ENCODE measurements at regions not wholly inside any gene's neighbourhood (a gene's known extent, or its start where the extent isn't known, plus 50 kb on each side); places are given as distances from the start of the nearest gene placed in this dataset.

DNA sequence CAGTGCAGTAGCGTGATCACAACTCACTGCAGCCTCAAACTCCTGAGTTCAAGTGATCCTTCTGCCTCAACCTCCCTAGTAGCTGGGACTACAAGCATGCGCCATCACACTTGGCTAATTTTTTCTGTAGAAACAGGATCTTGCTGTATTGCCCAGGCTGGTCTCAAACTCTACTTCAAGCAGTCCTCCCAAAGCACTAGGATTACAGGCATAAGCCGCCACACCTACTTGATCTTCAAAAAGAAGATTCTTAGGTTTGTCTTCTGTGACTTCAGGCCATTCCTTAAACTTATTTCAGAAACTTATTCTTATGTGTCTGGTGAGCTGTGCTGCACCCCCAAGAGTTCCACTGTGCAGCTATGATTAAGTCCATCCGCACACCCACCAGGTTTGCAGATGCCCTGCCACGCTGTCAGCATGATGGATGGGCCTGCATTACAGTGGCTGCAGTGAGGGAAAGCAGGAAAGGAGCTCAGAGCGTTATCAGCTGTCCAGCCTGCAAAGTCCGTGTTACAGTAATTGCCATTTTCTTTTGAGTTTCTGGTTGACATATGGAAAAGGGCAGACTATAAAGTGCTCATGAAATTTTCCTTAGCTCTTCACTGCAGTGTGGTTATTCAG lies 146.6 kb downstream of the AASDH start:
- ATAC-seq = no peak

DNA sequence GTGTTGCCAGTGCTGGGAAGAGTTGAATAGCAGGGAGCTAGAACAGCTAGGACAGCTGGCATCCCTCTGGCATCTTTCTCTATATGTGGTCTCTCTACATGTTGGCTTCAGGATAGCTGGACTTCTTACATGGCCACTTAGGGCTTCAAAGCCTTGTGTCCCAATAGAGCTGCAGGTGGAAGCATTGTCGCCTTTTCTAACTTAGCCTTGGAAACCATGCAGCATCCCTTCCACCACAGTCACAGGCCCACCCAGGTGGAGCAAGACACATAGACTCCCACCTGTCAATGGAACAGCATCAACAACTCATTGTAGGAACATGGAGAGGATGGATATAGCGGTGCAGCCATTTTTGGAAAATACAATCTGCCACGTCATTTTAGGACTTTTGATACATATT lies 149.0 kb downstream of the AASDH start:
- no peak for ATAC-seq

DNA sequence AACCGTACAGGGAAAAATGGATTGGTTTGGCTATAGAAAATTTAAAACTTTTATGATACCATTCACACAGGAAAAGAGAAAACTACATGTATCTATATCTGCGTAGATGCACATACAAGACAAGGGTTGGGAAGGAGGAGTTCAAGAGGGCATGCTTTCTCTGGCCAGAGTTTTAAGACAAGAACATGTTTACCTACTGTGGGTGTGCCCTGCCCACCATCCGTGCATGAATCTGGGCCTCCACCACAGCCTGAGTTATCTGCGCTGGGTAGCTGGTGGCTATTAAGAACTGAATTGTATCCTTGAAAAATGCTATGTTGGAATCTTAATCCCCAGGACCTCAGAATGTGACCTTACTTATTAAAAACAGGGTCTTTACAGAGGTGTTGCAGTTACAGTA lies 151.6 kb downstream of the AASDH start:
- ATAC-seq = no peak

DNA sequence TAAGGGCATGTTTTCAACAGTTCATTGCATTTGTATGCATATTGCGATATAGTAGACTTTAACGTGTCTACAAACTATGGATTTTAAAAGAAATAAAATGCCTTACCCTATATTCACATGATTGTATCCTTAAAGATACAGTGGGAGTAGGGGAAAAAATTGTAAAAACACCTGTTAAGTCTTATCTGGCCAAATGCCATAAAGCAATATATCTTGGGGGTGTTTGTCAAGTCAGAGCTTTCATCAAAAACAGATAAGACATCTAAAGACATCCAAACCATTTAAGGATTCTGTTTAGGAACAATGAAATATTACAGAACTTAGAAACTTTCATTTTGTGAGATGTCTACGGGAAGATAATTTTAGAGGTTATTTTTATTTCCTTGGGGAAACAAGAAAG lies 152.3 kb downstream of the AASDH start:
- no peak for ATAC-seq

DNA sequence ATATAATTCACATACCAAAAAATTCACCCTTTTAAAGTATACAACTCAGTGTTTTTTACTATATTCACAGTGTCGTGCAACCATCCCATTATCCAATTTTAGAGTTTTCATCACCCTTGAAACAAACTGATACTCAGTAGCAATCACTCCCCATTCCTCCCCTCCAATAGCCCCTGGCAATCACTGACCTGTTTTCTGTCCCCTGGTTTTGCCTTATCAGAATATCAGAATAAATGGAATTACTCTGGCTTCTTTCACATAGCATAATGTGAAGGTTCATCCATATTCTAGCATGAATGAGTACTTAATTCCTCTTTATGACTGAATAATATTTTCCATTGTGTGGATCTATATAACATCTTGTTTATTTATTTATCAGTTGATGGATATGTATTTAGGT lies 153.2 kb downstream of the AASDH start:
- no peak for ATAC-seq

DNA sequence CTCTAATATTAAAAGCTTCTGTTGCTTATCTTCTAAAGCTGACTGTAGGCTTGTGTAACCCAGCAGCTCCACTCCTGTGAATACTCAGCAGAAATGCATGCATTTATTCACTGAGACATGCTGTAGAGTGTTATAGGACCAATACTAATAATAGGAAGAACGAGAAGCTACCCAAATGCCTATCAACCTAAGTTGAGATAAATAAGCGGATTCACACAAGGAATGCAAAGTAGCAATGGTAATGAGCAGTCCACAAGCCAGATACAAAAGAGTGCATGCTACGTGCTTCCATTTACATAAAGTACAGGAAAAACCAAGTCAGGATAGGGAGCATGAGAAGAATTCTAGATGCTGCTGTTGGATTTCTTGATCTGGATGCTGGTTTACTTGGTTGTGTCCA lies 155.9 kb downstream of the AASDH start:
- ATAC-seq = no peak

DNA sequence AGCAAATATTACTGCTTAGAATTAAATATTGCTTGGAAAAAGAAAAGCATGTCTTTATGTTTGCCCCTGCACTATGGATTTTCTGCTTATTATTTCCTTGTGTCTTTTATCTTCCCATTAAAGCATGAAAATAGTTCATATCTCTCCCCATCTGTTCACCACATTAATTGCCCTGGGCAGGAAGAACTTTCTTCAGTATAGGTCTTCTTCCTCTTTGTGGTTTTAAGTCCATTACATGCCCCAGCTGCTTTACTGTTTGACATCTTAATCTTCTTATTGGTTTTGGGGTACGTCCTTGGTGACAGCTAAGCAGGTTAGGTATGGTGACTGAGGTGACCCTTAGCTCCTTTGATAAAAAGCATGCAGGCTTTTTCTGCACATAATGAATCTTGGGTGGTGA lies 157.3 kb downstream of the AASDH start:
- no peak for ATAC-seq

DNA sequence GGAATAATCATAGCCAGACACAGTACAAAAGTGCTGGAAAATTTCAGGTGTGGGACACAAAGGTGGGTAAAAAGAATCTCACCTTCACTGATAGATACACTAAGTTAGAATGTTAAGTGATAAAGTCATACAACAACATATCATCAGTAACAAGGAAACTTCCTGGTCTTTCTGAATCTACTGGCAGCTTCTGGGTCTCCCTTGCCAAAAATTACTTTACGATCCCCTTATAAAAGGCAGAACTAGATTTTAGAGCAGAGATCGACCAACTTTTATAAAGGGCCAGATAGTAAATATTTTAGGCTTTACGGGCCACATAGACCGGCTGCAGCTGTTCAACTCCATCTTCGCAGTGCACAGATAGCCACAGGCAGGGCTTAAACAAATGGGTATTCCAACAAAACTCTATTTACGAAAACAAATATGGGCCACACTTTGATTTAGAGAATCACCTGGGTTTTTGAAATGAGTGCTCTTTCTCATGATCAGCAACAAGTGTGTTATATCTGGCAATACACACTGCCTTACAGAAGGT lies 159.9 kb downstream of the AASDH start:
- no peak for ATAC-seq

DNA sequence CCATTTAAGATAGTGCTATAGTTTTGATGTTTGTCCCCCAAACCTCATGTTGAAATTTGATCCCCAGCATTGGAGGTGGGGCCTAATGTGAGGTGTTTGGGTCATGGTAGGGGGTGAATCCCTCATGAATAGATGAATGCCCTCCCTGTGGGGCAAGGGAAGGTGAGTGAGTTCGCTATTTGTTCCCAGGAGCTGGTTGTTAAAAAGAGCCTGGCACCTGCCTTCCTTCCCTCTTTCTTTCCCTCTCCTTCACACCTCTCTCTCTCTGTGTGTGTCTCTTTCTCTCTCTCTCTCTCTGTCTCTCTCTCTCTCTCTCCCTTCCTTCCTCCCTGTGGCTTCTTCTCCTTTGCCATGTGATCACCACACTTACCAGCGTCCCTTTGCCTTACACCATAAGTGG lies 160.7 kb downstream of the AASDH start:
- ATAC-seq = no peak

DNA sequence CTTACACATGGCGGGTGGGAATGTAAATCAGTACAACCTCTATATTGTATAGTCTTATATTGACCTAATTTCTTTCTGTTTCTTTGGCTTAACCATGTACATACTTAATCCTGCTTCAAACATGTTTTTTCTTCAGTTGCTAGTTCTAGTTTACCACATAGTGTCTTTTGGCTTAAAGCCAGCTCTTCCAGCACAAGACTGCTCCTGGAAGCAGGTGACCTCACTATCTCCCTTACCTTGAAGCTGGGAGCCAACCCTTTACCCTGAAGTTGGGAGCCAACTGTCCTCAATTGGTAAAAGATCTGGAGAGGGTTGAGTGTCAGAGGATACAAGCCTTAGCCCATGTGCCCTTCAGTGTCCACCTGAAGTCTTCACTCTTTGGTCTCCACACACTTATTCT lies 162.7 kb downstream of the AASDH start:
- no peak for ATAC-seq

DNA sequence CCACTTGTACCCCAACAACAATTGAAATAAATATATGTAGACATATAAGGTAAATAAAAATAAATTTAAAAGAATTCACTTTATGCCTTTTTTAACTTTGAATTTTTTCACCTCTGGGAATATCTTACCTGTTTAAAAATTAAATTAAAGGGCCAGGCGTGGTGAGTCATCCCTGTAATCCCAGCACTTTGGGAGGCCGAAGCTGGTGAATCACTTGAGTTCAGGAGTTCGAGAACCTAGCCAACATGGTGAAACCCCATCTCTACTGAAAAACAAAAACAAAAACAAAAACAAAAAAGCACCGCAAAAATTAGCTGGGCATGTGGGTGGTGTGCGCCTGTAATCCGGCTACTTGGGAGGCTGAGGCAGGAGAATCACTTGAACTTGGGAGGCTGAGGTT lies 164.8 kb downstream of the AASDH start:
- no peak for ATAC-seq

DNA sequence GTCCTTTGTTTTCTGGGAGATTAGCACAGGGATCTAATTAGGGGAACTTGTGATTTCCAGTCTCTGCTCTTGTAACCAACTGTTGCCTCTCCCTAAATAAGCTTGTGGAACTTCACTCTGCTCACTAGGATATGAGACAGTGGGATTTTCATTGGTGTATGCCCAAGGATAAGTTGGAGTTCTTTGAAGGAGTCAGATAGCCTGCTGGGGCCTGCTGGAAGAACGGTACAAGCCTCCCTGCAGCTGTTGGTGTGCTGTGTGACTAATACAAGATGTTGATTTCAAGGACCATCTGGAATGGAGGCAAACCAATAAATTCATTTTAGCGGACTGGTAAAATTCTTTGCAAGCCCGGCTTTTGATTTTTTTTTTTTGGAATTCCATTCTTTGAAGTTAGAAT lies 167.0 kb downstream of the AASDH start:
- no peak for ATAC-seq

DNA sequence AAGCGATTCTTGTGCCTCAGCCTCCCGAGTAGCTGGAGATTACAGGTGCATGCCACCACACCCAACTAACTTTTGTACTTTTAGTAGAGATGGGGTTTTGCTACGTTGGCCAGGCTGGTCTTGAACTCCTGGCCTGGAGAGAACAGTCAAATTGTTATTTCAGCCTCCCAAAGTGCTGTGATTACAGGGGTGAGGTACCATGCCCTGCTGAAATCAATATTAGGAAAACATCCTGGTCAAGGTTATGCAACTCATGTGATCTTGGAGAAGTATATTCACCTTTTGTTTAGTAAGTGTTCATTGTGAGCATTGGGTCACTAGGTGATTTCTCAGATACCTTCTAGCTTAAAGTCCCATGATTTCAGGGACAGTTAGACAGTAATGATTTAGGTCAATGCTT lies 167.8 kb downstream of the AASDH start:
- ATAC-seq = no peak

DNA sequence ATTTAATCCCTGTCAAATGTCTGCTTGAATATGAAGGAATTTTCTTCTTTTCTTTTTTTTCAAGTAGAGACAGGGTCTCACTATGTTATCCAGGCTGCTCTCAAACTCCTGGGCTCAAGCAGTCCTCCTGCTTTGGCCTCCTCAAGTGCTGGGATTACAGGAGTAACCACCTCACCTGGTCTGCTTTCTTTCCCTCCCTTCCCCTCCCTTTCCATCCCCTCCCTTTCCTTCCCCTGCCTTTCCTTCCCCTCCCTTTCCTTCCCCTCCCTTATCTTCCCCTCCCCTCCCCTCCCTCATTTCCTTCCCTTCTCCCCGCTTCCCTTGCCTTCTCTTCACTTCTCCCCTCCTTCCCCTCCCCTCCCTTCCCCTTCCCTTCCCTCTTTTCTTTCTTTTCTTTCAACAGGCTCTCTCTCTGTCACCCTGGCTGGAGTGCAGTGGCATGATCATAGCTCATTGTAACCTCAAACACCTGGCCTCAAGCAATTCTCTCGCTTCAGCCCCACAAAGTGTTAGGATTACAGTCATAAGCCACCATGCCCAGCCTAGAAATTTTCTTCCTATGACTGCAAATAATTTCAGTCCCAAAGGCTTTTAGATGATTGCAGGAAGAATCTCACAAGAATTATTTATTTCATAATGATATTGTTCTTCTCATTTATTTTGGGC lies 168.9 kb downstream of the AASDH start:
- no peak for ATAC-seq

DNA sequence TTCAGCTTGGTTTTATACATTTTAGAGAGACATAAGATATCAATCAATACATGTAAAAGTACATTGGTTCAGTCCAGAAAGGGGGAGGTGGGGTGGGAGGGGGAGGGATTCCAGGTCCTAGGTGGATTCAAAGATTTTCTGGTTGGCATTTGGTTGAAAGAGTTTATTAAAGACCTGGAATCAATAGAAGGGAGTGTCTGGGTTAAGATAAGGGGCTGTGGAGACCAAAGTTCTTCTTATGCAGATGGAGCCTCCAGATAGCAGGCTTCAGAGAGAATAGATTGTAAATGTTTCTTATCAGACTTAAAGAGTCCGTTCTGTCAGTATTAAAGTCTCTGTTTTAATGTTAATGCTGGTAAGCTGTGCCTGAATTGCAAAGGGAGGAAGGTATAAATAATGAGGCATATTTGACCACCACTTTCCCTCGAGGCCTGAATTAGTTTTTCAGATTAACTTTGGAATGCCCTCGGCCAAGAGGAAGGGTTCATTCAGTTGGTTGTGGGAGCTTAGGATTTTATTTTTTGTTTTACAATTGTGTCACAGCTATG lies 169.9 kb downstream of the AASDH start:
- no peak for ATAC-seq

DNA sequence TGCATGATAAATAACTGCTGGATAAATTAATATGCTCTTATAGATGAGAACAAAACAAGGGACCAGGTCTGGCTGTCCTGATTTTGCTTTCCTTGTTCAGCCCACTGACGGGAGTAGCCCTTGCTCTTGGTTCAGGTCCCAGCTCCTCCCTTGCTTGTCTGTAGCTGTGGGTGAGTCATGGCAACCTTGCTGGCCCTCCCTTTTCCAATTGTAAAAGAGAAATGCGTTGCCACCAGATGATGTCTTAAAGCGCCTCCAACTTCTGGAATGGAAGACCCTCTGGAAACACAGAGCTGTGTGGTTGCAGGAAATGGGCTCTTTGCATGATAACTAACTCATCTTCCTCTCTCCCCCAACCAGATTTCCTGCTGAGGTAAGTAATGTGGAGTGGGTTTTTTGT lies 171.4 kb downstream of the AASDH start:
- ATAC-seq = no peak

DNA sequence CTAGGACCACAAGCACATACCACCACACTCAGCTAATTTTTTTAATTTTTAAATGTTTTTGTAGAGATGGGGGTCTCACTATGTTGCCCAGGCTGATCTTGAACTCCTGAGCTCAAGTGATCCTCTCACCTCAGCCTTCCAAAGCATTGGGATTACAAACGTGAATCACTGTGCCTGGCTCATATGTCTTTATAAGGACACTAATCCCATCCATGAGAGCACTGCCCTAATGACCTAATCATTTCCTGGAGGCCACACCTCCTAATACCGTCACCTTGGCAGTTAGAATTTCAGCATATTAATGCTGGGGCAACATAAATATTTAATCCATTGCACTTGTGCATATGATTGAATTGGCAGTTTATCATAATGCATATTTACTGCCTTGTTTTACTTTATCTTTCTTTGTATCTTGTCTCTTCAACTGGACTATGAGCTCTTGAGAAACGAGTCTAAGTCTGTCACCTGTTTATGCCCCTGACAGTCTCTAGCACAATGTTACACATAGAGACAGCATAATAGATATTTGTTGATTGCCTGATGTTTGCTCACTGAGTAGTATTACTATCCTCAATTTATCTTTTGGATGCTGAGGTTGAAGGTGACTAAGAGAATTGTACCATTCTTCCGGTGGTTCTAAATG lies 172.0 kb downstream of the AASDH start:
- no peak for ATAC-seq

DNA sequence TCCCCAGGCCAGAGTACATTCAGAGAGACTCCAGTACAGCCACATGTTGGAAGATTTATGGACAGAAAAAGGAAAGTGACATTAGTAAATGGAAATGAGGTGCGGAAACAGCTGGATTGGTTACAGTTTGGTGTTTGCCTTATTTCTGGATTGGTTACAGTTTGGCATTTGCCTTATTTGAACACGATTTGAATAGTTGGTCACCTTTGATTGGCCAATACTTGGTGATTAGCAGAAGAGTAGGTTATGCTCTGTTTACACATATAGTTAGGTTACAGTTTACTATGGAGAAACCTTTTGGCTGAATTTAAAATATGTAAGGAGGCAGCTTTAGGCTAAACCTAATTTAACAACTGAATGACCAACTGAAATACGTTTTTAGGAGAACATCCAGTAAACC lies 173.7 kb downstream of the AASDH start:
- no peak for ATAC-seq

DNA sequence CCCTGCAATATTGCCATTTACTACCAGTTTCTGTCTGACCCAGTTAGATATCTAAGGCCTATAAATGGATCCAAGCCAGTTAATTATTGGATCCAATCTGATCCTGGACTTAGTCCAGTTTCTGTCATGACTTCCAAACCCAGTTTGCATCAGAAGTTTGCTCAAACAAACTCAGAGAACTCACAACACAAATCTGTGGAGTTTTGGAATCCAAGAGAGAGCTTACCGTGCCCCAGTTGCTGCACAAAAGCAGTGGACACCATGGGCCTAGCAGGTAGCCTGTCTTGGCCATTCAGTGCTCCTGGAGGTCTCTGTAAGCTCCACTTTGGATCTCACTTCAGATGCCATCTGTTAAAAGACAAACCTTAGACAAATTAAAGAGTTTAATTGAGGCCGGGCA lies 174.5 kb downstream of the AASDH start:
- ATAC-seq = no peak

DNA sequence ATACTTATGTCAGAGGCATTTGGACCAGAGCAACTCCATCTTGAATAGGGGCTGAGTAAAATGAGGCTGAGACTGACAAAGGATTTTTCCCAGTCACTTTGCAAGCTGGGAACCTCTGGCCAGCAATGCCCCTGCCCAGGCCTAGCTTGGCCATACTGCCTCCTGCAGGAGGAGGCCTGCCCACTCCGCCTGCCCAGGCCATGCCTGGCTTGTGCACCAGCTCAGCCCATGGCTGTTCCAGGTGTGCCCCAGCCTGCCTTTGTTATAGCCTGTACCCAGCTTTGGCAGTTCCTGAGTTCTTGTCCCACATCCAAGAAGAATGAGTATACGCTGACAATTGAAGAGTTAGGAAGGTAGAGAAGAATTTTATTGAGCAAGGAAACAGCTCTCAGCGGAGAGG lies 176.1 kb downstream of the AASDH start:
- no peak for ATAC-seq

DNA sequence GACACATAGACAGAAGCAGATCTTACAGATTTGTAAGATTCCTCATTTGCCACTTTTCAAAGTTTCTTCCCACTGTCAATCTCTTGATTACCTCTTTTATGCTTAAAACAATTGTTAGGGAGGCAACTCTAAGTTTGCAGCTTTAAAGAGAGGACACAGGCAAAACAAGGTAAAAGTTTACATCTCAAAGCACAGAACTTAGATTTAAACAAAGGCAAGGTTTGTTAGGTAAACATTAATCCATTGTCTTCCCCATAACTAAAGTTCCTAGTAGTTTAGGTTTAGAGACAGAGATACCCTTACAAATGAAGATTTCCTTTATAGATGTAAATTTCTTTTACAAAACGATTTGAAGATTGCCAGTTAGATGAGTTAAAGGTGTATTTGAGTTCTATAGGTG lies 176.9 kb downstream of the AASDH start:
- ATAC-seq = no peak

DNA sequence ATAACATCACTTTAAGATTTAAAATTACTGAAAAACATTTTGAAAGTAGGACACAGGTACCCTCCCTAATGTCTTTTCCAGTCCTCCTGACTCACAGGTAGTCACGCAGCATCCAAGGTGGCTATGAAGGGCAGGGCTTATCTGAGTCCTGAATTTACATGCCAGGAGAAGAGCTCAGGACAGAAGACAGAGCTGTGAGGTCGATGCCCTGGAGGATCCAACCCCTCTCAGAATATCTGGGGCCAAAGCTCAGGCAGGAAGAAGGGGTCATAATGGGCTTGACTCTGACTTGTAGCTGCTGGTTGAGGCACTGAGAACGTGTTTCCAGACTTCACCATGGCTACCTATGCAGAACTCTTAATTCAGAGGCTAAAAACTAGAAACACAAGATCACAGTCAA lies 177.5 kb downstream of the AASDH start:
- no peak for ATAC-seq

DNA sequence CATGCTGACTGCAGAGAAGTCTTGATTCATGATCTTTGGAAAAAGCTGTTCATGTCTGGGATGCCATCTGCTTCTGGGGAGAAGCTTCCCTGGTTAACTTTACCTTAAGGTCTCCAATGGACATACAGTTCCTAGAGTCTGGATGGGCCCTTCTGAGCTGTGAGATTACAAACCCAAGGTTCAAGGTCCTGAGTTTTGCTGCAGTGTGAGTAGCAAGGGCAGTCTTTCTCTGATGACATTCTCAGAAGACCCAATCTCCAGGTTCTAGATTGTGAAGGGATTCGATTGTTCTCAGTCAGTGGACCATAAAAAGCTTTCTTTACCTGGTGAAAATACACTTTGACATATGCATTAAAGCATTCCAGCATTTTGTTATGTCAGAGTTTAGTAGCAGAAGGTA lies 179.2 kb downstream of the AASDH start:
- no peak for ATAC-seq

DNA sequence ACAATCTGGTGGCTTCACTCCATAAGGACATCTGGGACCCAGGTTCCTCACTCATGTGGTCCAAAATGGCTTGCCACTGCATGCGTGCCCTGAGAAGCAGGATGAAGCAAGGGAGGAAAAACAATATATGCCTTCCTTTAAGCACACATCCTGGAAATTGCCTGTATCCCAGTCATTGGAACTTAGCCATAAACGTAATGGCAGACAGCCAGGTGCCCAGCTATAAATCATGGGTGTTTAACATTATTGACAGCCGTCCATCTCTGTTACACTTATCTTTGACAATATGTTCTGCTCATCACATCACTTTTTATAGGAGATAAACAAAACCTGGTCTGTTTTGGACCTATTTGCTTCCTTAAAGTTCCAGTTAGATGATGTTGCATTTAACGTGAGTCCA lies 181.0 kb downstream of the AASDH start:
- ATAC-seq = no peak

All from activated CD4-positive, CD25-positive, alpha-beta regulatory T cell treated with anti-CD3 and anti-CD28 coated beads, Interleukin-2, amount 50 U/mL, for 24 hours (primary cell).